ENCODE measurements at regions not wholly inside any gene's neighbourhood (a gene's known extent, or its start where the extent isn't known, plus 50 kb on each side); places are given as distances from the start of the nearest gene placed in this dataset.

DNA sequence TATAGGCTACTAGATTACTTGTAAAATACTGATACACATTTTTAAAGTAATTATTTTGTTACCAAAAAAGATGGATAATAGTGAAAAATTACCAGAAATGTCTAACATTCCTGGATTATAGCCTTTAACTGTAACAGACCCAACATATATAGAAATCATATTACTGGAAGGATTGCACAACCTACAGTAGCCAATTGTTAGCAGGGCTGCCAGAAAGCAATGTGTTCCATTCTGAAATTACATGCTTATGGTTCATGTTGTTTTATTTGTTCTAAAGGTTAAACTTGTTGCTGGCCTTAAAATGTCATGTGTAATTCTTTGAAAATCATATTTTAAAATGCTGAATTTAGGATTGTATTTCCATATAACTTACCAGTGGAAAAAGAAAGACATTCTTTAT is 793.6 kb upstream of the ACVR2A start:
- TF ChIP-seq, protein P1, sequence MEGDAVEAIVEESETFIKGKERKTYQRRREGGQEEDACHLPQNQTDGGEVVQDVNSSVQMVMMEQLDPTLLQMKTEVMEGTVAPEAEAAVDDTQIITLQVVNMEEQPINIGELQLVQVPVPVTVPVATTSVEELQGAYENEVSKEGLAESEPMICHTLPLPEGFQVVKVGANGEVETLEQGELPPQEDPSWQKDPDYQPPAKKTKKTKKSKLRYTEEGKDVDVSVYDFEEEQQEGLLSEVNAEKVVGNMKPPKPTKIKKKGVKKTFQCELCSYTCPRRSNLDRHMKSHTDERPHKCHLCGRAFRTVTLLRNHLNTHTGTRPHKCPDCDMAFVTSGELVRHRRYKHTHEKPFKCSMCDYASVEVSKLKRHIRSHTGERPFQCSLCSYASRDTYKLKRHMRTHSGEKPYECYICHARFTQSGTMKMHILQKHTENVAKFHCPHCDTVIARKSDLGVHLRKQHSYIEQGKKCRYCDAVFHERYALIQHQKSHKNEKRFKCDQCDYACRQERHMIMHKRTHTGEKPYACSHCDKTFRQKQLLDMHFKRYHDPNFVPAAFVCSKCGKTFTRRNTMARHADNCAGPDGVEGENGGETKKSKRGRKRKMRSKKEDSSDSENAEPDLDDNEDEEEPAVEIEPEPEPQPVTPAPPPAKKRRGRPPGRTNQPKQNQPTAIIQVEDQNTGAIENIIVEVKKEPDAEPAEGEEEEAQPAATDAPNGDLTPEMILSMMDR (IDR thresholded peaks at IDR 0.05; ENCODE audit: insufficient read depth, low read depth, low read length) = no peak
- H3K4me3 ChIP-seq (ENCODE audit: low read depth, low read length) = no peak overlapping the region
- peak; percentile 36 for DNase-seq (ENCODE audit: low read depth)

DNA sequence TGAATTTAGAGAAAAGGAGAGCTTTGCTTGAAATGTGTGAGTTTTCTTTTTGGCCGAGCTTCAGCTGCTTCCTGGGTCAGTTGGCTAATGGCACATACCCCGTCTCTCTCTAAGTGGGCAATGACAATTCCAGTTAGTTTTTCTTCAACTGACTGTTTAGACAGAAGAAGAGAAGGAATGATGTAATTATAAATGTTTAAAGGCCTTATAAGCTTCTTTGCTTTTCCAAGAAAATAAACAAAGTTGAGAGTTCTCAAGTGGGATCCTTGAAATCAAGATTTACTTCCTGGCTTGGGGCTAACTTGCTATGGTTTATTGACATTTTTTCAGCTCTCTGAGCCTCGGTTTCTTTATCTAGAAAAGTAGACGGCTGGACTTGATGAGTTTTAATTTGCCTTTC is 794.9 kb upstream of the ACVR2A start:
- TF ChIP-seq, protein P1 (IDR thresholded peaks at IDR 0.05; ENCODE audit: insufficient read depth, low read depth, low read length) = no peak
- no peak overlapping the region for H3K4me3 ChIP-seq (ENCODE audit: low read depth, low read length)
- DNase-seq (ENCODE audit: low read depth) = peak; percentile 15

- DNase-seq (ENCODE audit: low read depth) = no peak
- no peak overlapping the region for H3K4me3 ChIP-seq (ENCODE audit: low read depth, low read length)
- TF ChIP-seq, protein P1 (IDR thresholded peaks at IDR 0.05; ENCODE audit: insufficient read depth, low read depth, low read length) = no peak
These were observed 798.4 kb upstream of the ACVR2A start for GRCh38 chr2:147046473-147046872.

DNA sequence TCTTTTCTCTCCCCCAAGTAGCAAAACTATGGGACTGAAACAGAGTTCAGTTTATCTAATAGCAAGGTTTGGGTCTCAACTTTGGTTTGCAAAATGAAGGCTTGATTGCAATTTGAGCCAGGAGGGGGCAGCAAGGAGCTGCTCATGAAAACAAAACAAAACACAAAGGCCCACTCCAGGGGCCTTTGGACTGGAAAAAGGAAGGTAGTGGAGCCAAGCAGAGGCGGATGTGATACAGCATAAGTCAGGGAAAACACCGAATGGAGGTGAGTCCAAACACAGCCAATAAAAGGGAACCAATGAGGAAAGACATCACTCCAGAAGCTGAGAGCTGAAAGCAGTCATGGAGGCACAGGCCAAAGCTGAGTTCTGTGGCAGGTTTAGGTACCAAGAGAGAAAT is 799.7 kb upstream of the ACVR2A start:
- DNase-seq (ENCODE audit: low read depth) = peak; percentile 29
- H3K4me3 ChIP-seq (ENCODE audit: low read depth, low read length) = no peak overlapping the region
- TF ChIP-seq, protein P1 (IDR thresholded peaks at IDR 0.05; ENCODE audit: insufficient read depth, low read depth, low read length) = peak; percentile 64

DNA sequence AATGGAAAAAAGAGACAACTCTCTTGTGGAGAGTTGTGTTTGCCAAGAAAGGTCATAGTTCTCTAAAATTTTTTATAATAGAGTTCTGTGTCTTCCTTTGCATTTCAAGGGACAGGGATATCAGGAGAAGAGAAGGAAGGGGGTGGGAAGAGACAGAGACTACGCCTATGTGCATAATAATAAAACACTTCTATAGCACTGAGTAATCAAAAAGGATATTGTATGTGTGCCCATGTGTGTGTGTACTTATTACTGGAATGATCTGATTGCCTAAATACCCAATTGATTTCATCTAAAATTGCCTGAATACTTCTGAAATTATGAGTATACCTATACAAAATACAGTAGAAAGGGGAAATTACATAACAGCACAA is 803.7 kb upstream of the ACVR2A start:
- no peak for DNase-seq (ENCODE audit: low read depth)
- TF ChIP-seq, protein P1 (IDR thresholded peaks at IDR 0.05; ENCODE audit: insufficient read depth, low read depth, low read length) = no peak
- H3K4me3 ChIP-seq (ENCODE audit: low read depth, low read length) = no peak overlapping the region

- TF ChIP-seq, protein P1 (IDR thresholded peaks at IDR 0.05; ENCODE audit: insufficient read depth, low read depth, low read length) = no peak
- no peak overlapping the region for H3K4me3 ChIP-seq (ENCODE audit: low read depth, low read length)
- DNase-seq (ENCODE audit: low read depth) = no peak
These were observed 804.3 kb upstream of the ACVR2A start for GRCh38 chr2:147040298-147041120.

DNA sequence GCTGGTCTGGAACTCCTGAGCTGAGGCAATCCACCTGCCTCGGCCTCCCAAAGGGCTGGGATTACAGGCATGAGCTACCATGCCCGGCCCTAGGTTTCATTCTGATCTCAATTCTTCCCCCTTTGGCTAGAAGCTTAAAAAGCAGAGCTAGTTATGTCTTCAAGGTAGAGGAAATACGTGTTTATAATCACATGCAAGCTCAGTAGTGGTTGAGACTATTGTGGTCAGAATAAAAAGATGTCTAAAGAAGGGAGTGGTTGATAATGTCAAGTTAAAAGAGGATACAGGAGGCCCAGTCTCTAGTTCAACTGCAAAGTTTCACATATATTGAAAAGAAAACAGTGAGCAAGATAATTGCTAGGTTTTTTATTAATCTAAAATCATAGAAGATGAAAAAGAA is 807.8 kb upstream of the ACVR2A start:
- no peak for DNase-seq (ENCODE audit: low read depth)
- TF ChIP-seq, protein P1 (IDR thresholded peaks at IDR 0.05; ENCODE audit: insufficient read depth, low read depth, low read length) = no peak
- no peak overlapping the region for H3K4me3 ChIP-seq (ENCODE audit: low read depth, low read length)
